ENCODE measurements at regions not wholly inside any gene's neighbourhood (a gene's known extent, or its start where the extent isn't known, plus 50 kb on each side); places are given as distances from the start of the nearest gene placed in this dataset.

GRCh38 chr7:138359870-138360559, 100.0 kb upstream of the TRIM24 start:
- TF ChIP-seq CTCF (IDR thresholded peaks at IDR 0.05) (no peak), POLR2A (IDR thresholded peaks at IDR 0.05) (no peak)
